Parathyroid adenoma (tissue), 2 donors: ENCODE measurements at regions not wholly inside any gene's neighbourhood (a gene's known extent, or its start where the extent isn't known, plus 50 kb on each side); places are given as distances from the start of the nearest gene placed in this dataset.

Source experiments
- H2AFZ ChIP-seq: fragments of 300-600 bp; sonication (generic); one replicate; pipeline ENCODE4 v1.7.0; 2017; ENCODE audit warnings: antibody characterized with exemption, mild to moderate bottlenecking
- H3K27ac ChIP-seq: fragments of 300-600 bp; sonication (generic); one replicate; pipeline ENCODE4 v1.7.0; 2017
- H3K27me3 ChIP-seq: fragments of 300-600 bp; sonication (generic); one replicate; pipeline ENCODE4 v1.7.0; 2017; ENCODE audit warnings: low read length; ENCODE audit not compliant: control insufficient read depth, insufficient read depth
- H3K36me3 ChIP-seq: fragments of 300-600 bp; sonication (generic); one replicate; pipeline ENCODE4 v1.7.0; 2017; ENCODE audit warnings: low read length; ENCODE audit not compliant: control insufficient read depth, insufficient read depth
- H3K4me1 ChIP-seq: fragments of 300-600 bp; sonication (generic); one replicate; pipeline ENCODE4 v1.7.0; 2017; ENCODE audit warnings: control low read depth
- H3K4me2 ChIP-seq: fragments of 300-600 bp; sonication (generic); one replicate; pipeline ENCODE4 v1.7.0; 2017; ENCODE audit warnings: low read length
- H3K4me3 ChIP-seq: fragments of 300-600 bp; sonication (generic); one replicate; pipeline ENCODE4 v1.7.0; 2017; ENCODE audit warnings: low read depth, low read length
- H3K79me2 ChIP-seq: fragments of 300-600 bp; sonication (generic); one replicate; pipeline ENCODE4 v1.7.0; 2017; ENCODE audit warnings: control low read depth
- H3K9ac ChIP-seq: fragments of 300-600 bp; sonication (generic); one replicate; pipeline ENCODE4 v1.7.0; 2017; ENCODE audit warnings: mild to moderate bottlenecking
- H3K9me3 ChIP-seq: fragments of 300-600 bp; sonication (generic); one replicate; pipeline ENCODE4 v1.7.0; 2017; ENCODE audit warnings: low read length; ENCODE audit not compliant: control insufficient read depth
- CTCF ChIP-seq: fragments of 300-600 bp; sonication (generic); IDR thresholded peaks from one replicate; pipeline ENCODE4 v1.7.0; 2017; ENCODE audit warnings: antibody characterized with exemption, mild to moderate bottlenecking
- donor health status: primary hyperparathyroidism.

DNA sequence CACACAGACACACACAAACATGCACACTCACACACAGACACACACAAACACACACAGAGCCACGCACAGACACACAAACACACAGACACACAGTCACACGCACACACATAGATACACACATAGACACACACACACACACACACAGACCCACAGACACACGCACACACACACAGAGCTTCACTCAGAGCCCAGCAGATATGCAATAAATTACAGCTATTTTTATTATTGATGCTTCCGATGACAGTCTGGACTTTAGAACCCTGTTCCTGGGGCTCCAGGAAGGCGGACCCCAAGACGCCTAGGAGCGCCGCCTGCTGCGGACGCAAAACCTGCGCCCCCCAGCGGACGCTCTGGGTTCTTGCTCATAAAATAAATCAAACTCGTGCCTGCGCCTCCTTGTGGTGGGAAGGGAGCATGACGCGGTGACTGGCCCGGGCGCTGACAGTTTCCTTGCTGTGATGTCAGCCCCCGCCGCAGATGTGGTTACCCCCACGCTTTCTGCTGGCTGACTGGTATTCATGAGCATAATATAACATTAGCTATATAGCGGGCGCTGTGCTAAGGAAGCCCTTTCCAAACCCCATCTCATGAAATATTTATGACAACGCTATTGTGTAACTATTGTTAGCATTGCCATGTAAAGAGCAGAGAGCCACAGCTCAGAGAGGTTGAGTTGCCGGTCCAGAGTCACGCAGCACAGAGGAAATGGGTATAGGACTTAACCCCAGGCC, 64.4 kb upstream of the TM9SF2 start:
- TF ChIP-seq CTCF, result peak; percentile 96
- H3K9me3 ChIP-seq, result no peaks in the 10 kb centered on the region
- H3K27ac ChIP-seq, result no peak overlapping the region
- no peak overlapping the region for H3K9ac ChIP-seq
- no peaks in the 10 kb centered on the region for H3K4me1 ChIP-seq
- H2AFZ ChIP-seq, result peak overlapping the region; percentile 45
- H3K36me3 ChIP-seq, result no peaks in the 10 kb centered on the region
- H3K79me2 ChIP-seq, result no peaks in the 10 kb centered on the region
- H3K27me3 ChIP-seq, result no peaks in the 10 kb centered on the region
- H3K4me3 ChIP-seq, result peak overlapping the region; percentile 11
- no peak overlapping the region for H3K4me2 ChIP-seq

- Histone ChIP-seq H3K27me3 (no peaks in the 10 kb centered on the region), H3K27ac (no peak overlapping the region), H3K9me3 (no peaks in the 10 kb centered on the region), H2AFZ (no peak overlapping the region), H3K79me2 (no peaks in the 10 kb centered on the region), H3K9ac (no peak overlapping the region), H3K4me3 (no peak overlapping the region), H3K36me3 (no peaks in the 10 kb centered on the region), H3K4me2 (no peak overlapping the region), H3K4me1 (no peaks in the 10 kb centered on the region)
- no peak for TF ChIP-seq CTCF
These were observed 62.2 kb upstream of the TM9SF2 start for GRCh38 chr13:99439048-99439447.

GRCh38 chr13:99439850-99440604, 61.2 kb upstream of the TM9SF2 start:
- TF ChIP-seq CTCF, result no peak
- Histone ChIP-seq H3K27ac (no peak overlapping the region), H3K4me3 (no peak overlapping the region), H3K4me2 (no peak overlapping the region), H3K79me2 (no peaks in the 10 kb centered on the region), H3K4me1 (no peaks in the 10 kb centered on the region), H3K27me3 (no peaks in the 10 kb centered on the region), H3K9ac (no peak overlapping the region), H2AFZ (no peak overlapping the region), H3K36me3 (no peaks in the 10 kb centered on the region), H3K9me3 (no peaks in the 10 kb centered on the region)

DNA sequence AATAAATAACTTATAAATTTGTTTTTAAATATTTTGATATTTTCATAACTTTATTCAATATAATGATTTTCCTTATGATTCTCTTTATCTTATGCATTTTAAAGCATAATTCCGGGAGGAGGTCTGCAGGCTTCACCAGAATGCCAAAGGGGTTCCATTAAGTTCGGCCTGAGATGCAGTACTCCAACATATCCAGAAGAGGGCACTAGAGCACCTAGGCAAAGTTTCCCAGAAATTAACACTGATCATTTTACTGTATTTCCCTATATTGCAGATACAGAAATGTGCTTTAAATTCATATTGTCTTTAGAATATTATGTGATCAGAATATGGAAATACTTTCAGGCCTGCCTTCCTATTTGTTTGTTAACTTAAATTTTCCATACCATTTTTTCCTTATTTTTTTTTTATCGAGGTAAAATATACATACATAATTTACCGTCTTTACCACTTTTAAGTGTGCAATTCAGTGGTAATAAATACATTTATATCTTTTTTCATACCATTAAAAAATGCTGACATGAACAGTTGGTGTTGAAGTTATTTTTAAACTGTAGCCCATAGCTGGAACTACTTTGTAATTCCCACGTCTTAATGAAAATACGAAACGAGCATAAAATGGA, 58.9 kb upstream of the TM9SF2 start:
- H3K9me3 ChIP-seq, result no peaks in the 10 kb centered on the region
- H3K4me3 ChIP-seq, result no peak overlapping the region
- no peaks in the 10 kb centered on the region for H3K79me2 ChIP-seq
- H3K4me2 ChIP-seq, result no peak overlapping the region
- no peaks in the 10 kb centered on the region for H3K36me3 ChIP-seq
- H3K27me3 ChIP-seq, result no peaks in the 10 kb centered on the region
- no peak overlapping the region for H2AFZ ChIP-seq
- TF ChIP-seq CTCF, result peak; percentile 80
- H3K27ac ChIP-seq, result no peak overlapping the region
- H3K4me1 ChIP-seq, result no peaks in the 10 kb centered on the region
- H3K9ac ChIP-seq, result no peak overlapping the region
